Adipocyte (in vitro differentiated cells): ENCODE measurements at regions not wholly inside any gene's neighbourhood (a gene's known extent, or its start where the extent isn't known, plus 50 kb on each side); places are given as distances from the start of the nearest gene placed in this dataset.
"Not testable (repeated sequence)": the region's sequence is repeated elsewhere in the genome, so short reads cannot be mapped to it uniquely, and the experiment has no call there.

Source experiments
- DNase-seq: peaks from one replicate; pipeline ENCODE4 v3.0.0-alpha.2; 2015; ENCODE audit warnings: low read depth
- H3K27me3 ChIP-seq: replicated peaks from 2 replicates; pipeline ENCODE4 v1.7.0; 2013; ENCODE audit warnings: mild to moderate bottlenecking, low read length, moderate library complexity; ENCODE audit not compliant: control insufficient read depth, insufficient read depth
- H3K36me3 ChIP-seq: 2 replicates; pipeline ENCODE4 v1.7.0; 2013; ENCODE audit warnings: low read length, mild to moderate bottlenecking, moderate library complexity; ENCODE audit not compliant: control insufficient read depth, insufficient read depth, severe bottlenecking
- H3K4me1 ChIP-seq: 2 replicates; pipeline ENCODE4 v1.7.0; 2013; ENCODE audit warnings: mild to moderate bottlenecking, low read length, moderate library complexity; ENCODE audit not compliant: control insufficient read depth, insufficient read depth
- H3K4me3 ChIP-seq: 2 replicates; pipeline ENCODE4 v1.7.0; 2013; ENCODE audit warnings: mild to moderate bottlenecking, low read length, moderate library complexity
- H3K9ac ChIP-seq: 2 replicates; pipeline ENCODE4 v1.7.0; 2013; ENCODE audit warnings: mild to moderate bottlenecking, low read length, moderate library complexity
- H3K9me3 ChIP-seq: 2 replicates; pipeline ENCODE4 v1.7.0; 2013; ENCODE audit warnings: mild to moderate bottlenecking, low read length, moderate library complexity; ENCODE audit not compliant: control insufficient read depth

DNA sequence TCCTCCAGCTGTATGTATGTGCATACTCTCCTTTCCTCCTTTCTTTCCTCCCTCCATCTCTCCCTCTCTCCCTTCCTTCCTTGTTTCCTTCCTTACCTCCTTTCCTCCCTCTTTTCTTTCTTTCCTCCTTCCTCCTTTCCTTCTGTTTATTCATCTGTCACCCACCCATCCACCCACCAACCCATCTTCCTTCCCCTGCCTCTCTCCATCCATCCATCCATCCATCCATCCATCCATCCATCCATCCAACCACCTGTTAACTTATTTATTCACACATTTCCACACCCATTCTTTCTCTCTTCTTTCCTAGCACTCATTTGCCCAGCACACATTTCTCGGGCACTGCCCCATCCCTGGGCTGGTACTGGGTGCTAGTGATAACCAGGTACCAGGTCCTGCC is 443.9 kb downstream of the MIAT start:
- peaks cover 11% of the 10 kb centered on the region for H3K4me1 ChIP-seq
- no peak overlapping the region for H3K9ac ChIP-seq
- H3K27me3 ChIP-seq, result peaks cover 45% of the 10 kb centered on the region
- DNase-seq, result no peak
- H3K4me3 ChIP-seq, result no peak overlapping the region
- no peaks in the 10 kb centered on the region for H3K36me3 ChIP-seq
- no peaks in the 10 kb centered on the region for H3K9me3 ChIP-seq

DNA sequence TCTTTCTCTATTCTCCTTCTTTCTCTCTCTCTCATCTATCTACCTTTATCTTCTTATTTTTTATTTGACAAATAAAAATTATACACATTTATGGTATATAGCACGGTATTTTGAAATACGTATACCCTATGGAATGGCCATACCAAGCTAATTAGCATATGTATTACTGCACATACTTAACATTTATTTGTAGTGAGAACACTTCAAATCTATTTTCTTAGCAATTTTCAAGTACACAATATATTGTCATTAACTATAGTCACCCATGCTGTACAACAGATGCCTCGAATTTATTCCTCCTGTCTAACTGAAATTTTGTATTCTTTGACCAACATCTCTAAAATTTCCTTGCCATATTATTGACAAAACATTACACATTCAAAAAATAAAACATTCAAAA is 447.1 kb downstream of the MIAT start:
- H3K9ac ChIP-seq, result no peak overlapping the region
- peaks cover 30% of the 10 kb centered on the region for H3K4me1 ChIP-seq
- H3K36me3 ChIP-seq, result no peaks in the 10 kb centered on the region
- peaks cover 39% of the 10 kb centered on the region for H3K27me3 ChIP-seq
- H3K9me3 ChIP-seq, result peaks cover 5% of the 10 kb centered on the region
- no peak for DNase-seq
- no peak overlapping the region for H3K4me3 ChIP-seq

DNA sequence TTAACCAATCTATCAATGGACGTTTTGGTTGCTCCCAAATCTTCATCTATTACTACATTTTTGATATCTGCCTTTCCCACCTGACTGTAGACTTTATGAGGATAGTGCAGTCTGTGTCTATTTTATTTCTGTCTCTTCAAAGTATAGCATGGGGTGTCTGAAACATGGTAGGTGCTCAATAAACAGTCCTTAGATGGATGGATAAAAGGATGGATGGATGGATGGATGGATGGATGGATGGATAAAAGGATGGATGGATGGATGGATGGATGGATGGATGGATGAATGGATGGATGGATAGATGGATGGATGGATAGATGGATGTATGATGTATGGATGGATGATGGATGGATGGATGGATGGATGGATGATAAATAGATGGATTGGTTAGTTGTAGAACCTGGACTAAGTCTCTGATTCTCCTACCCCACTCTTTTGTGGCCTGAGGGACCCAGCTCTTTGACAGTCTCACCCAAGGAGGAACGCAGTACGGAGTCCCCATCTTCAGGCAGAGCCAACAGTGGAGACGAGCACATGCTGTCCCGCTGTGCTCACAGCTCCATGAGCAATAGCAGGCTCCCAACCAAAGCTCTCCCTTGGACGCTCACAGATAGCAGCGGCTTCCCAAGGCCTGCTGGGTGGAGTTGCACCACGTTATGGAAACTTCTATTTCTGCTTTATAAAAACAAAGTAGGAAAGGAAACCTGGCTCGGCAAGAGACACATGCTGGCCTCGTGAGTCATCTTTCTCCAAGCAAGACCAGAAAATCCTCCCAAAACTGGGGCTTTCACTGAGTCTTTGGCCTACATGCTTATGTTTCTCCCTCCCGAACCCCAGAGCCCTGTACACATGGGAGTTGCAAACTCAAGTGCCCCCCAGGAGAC is 448.0 kb downstream of the MIAT start:
- DNase-seq, result peak; percentile 91

DNA sequence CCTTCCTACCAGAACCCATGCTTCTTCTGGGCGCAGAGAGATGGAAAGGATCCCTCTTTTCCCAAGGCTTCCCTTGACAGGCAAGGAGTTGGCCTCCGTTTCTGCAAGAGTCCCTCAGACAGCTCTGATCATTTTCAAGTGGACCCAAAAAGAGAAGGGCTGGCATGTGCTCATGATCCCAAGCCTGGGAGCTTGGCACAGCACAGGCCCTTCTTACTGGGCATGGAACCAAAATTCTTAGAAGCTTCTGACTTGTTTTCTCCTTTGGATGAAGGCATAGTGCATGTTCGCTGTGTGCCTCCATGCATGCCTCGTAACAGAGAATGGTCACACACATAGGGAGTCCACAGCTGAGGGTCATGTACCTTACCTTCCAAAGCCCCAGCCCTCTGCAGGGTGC is 449.6 kb downstream of the MIAT start:
- peaks cover 15% of the 10 kb centered on the region for H3K27me3 ChIP-seq
- H3K9ac ChIP-seq, result no peak overlapping the region
- peaks cover 45% of the 10 kb centered on the region for H3K4me1 ChIP-seq
- H3K36me3 ChIP-seq, result no peaks in the 10 kb centered on the region
- DNase-seq, result no peak
- no peak overlapping the region for H3K4me3 ChIP-seq
- peaks cover 16% of the 10 kb centered on the region for H3K9me3 ChIP-seq

More for the DNA sequence above, 448.0 kb downstream of the MIAT start:
- H3K4me1 ChIP-seq, result peaks cover 32% of the 10 kb centered on the region
- peak overlapping the region; percentile 55 for H3K9ac ChIP-seq
- H3K4me3 ChIP-seq, result no peak overlapping the region
- no peaks in the 10 kb centered on the region for H3K36me3 ChIP-seq
- H3K27me3 ChIP-seq, result peaks cover 30% of the 10 kb centered on the region
- H3K9me3 ChIP-seq, result peaks cover 15% of the 10 kb centered on the region

DNA sequence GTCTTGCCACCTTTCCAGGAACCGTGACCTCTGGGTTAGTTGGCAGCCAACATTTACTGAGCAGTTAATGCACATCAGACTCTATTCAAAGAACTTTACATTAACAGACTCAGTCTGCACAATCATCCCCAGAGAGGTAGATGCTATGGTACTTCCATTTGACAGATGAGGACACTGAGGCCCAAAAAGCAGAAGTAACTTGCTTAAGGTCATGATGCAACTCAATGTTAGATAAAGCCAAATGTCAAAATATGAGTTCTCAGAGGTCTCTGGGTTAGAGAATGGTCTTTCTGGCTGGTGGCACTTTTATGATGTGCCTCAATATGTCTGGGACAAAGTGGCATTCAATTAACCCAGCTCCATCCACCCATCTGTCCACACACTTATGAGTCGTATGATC is 450.0 kb downstream of the MIAT start:
- no peak for DNase-seq
- H3K27me3 ChIP-seq, result peaks cover 14% of the 10 kb centered on the region
- H3K36me3 ChIP-seq, result no peaks in the 10 kb centered on the region

DNA sequence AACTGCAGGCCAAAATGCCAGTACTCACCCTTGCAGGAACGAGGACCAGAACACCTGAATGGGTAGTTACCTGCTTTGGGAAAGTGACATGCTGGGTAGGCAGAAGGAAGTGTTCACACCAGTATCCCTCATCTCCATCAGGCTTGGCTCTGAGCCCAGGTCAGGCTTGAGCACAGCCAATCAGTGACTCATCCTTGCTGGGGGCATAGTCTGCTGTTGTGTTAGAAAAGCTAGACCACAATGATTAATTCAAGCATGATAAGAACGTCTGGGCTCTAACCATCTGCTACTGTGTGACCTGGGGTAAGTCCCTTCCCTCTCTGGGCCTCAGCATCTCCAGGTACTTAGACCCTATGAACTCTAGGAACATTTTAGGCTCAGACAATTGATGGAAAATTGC is 450.4 kb downstream of the MIAT start:
- H3K9me3 ChIP-seq, result peaks cover 16% of the 10 kb centered on the region
- H3K9ac ChIP-seq, result no peak overlapping the region
- H3K36me3 ChIP-seq, result no peaks in the 10 kb centered on the region
- H3K27me3 ChIP-seq, result peaks cover 9% of the 10 kb centered on the region
- no peak overlapping the region for H3K4me3 ChIP-seq
- H3K4me1 ChIP-seq, result peaks cover 48% of the 10 kb centered on the region
- peak; percentile 78 for DNase-seq

More for the DNA sequence above, 450.0 kb downstream of the MIAT start:
- H3K9ac ChIP-seq, result no peak overlapping the region
- peaks cover 16% of the 10 kb centered on the region for H3K9me3 ChIP-seq
- no peak overlapping the region for H3K4me3 ChIP-seq
- H3K4me1 ChIP-seq, result peaks cover 45% of the 10 kb centered on the region

DNA sequence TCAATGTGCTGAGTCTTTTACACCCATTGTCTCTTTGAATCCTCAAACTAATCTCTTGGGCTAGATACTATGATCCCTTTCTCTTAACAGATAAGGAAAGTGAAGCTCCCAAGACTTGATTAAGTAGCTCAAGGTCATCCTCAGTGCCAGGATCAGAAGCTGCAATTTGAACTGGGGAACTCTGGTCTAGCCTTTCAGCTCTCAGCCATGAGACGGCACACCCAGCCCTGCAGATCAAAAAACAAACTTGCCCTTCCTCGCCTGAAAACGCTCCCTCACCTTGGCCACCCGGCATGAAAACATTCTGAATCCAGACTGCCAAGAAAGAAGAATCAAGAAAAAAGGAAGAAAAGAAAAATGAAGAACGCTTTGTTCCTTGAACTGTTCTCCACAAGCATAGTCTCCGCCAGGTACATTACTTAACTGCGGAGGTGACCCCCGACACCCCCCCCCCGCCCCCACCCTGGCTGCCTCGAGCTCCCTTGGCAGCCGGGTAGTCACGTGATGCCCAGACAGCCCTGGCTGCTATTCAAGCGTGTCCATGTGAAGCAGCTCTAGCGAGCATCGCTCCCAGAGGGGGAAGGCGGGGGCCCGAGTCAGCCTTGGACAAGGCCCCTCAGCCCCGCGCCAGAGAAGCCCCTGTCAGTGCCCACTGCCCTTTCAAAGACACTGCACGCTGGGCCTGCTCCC is 451.2 kb downstream of the MIAT start:
- DNase-seq, result no peak
- Histone ChIP-seq H3K4me3 (no peak overlapping the region), H3K9me3 (peaks cover 16% of the 10 kb centered on the region), H3K9ac (no peak overlapping the region), H3K36me3 (no peaks in the 10 kb centered on the region), H3K4me1 (peaks cover 56% of the 10 kb centered on the region), H3K27me3 (peaks cover 2% of the 10 kb centered on the region)

DNA sequence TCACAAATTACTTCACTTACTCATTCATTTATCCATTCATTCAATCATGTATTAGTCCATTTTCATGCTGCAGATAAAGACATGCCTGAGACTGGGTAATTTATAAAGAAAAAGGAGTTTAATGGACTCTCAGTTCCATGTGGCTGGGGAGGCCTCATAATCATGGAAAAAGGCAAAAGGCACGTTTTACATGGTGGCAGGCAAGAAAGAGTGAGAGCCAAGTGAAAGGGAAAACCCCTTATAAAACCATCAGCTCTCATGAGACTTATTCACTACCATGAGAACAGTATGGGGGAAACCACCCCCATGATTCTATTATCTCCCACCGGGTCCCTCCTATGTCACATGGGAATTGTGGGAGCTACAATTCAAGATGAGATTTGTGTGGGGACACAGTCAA is 452.0 kb downstream of the MIAT start:
- H3K9ac ChIP-seq, H3K4me3 ChIP-seq, H3K27me3 ChIP-seq, DNase-seq, H3K36me3 ChIP-seq: not testable (repeated sequence)
- Histone ChIP-seq H3K4me1 (peaks cover 59% of the 10 kb centered on the region), H3K9me3 (peaks cover 16% of the 10 kb centered on the region)

DNA sequence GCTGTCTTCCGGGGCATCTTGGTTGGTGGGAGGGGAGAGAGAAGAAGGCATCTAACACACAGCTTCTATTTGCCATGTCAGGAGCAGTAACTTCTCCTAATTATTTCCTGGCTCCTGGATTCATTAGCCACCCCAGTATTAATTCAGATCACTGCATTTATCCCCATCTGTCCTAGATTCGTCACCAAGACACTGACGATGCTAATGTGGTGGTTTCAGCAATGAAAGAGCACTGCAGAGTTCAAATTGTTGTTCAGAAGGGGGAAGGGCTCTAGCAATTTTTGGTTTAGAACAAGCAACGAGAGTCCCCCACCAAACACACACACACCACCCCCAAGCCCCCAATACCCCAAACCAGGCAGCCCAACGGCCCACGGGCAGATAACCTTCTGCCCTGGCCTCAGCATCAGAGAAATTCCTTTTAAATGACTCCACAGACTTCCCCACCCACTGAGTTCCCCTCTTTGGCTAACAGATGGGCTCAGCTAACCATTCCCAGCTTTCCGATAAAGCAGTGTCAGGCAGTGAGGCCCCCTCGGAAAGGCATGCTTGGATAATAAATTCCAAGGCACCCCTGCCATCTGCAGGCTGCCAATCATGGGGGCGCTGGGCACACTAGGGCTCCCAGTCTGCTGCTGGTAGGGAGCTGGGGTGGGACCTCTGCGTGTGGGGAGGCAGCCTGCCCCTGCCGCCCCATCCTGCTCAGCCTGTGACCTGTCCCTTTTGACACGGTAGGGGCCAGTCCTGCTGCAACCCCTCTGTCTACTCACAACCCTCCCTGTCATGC is 453.5 kb downstream of the MIAT start:
- no peak overlapping the region for H3K9ac ChIP-seq
- no peaks in the 10 kb centered on the region for H3K36me3 ChIP-seq
- DNase-seq, result no peak
- peaks cover 16% of the 10 kb centered on the region for H3K9me3 ChIP-seq
- peaks cover 52% of the 10 kb centered on the region for H3K4me1 ChIP-seq
- H3K27me3 ChIP-seq, result no peaks in the 10 kb centered on the region
- H3K4me3 ChIP-seq, result no peak overlapping the region

DNA sequence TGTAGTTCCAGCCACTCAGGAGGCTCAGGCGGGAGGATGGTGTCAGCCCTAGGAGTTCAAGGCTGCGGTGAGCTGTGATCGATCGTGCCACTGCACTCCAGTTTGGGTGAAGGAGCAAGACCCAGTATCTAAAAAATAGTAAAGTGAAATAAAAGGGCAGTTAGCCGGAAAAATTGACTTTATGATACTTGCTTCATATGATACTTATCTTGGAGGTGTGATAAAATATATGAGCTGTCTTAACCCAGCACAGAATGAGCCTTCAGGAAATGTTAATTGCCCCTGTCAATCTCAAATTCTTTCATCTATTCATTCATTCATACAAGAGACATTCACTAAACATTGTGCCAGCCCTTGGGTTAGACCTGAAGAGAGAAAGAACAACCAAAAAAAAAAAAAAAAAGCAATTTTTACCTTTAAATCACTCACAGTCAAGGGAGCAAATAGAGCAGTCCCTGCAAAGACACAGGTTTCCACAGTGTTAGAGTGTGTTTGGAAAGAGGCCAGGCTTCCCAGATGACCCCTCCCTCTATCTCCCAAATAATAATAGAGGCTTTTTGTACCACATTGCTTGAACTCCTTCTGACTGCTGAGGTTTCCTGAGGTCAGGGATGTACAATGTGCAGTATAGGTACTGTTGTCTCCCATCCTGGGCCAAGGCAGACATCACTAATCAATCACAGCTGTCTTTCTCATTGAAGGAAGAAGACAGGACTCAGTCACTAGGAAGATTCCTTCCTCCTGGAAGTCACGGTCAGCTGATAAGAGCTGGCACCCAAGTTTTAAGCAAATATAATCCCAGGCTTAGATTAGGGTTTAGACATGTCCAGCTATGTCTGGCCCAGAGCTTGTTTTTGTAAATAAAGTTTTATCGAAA is 454.6 kb downstream of the MIAT start:
- Histone ChIP-seq H3K36me3 (no peaks in the 10 kb centered on the region), H3K4me3 (no peak overlapping the region), H3K27me3 (no peaks in the 10 kb centered on the region), H3K9ac (no peak overlapping the region), H3K4me1 (peaks cover 47% of the 10 kb centered on the region), H3K9me3 (peaks cover 16% of the 10 kb centered on the region)
- no peak for DNase-seq
